H54 (cell line): ENCODE measurements at regions not wholly inside any gene's neighbourhood (a gene's known extent, or its start where the extent isn't known, plus 50 kb on each side); places are given as distances from the start of the nearest gene placed in this dataset.

Experiments used
- DNase-seq: peaks from one replicate; pipeline ENCODE4 v3.0.0; 2011; ENCODE audit warnings: low spot score, mixed read lengths; ENCODE audit not compliant: insufficient read length
- FAIRE-seq: peaks from 3 replicates; lab custom pipeline; 2011; peaks lifted over from hg19 to GRCh38; lab: Jason Lieb, UNC
- POLR2A ChIP-seq: IDR thresholded peaks from 2 replicates; pipeline ENCODE4 v1.6.1; 2011; ENCODE audit warnings: low read depth, mild to moderate bottlenecking, low read length

DNA sequence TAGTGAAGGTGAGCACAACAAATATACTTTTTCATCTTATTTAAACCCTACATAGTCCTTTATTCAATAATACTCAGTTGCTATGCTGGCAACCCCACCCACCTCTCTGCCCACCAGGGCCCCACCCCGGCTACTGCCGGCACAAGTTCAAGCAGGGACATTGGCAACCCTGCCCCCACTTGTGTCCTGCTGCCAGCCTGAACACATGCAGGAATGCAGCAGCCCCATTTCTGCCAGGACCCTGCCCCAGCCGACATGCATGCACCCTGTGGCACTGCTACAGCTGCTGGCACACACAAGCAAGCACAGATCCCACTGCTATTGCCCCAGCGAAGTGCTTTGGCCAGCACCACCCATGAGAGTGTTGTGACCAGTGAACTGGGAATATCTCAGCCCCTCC, 289.8 kb downstream of the COG6 start:
- no peak for FAIRE-seq
- TF ChIP-seq POLR2A, result no peak
- DNase-seq, result no peak

- DNase-seq (no peak), FAIRE-seq (no peak)
- TF ChIP-seq POLR2A, result no peak
Observed at GRCh38 chr13:39946769-39947168, 291.3 kb downstream of the COG6 start.

DNA sequence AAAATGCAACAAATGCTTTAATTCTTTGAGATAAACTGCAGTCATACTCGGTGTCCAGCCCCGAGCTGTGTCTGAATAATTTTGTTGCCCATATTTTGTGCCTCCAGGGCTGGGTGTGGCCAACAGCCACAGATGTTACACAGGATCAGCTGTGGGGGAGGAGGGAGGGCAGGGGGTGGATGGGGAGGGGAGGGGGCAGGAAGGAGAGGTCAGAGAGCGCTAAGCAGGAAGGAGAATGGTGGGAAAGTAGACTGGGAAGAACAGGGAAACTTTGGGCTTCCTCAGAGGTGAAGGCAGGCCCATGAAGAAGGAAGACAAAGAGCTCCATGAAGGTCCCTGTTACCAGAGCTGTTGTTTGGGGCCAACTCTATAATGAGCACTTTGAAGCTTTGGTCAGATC, 295.8 kb downstream of the COG6 start:
- no peak for TF ChIP-seq POLR2A
- DNase-seq (no peak), FAIRE-seq (no peak)

DNA sequence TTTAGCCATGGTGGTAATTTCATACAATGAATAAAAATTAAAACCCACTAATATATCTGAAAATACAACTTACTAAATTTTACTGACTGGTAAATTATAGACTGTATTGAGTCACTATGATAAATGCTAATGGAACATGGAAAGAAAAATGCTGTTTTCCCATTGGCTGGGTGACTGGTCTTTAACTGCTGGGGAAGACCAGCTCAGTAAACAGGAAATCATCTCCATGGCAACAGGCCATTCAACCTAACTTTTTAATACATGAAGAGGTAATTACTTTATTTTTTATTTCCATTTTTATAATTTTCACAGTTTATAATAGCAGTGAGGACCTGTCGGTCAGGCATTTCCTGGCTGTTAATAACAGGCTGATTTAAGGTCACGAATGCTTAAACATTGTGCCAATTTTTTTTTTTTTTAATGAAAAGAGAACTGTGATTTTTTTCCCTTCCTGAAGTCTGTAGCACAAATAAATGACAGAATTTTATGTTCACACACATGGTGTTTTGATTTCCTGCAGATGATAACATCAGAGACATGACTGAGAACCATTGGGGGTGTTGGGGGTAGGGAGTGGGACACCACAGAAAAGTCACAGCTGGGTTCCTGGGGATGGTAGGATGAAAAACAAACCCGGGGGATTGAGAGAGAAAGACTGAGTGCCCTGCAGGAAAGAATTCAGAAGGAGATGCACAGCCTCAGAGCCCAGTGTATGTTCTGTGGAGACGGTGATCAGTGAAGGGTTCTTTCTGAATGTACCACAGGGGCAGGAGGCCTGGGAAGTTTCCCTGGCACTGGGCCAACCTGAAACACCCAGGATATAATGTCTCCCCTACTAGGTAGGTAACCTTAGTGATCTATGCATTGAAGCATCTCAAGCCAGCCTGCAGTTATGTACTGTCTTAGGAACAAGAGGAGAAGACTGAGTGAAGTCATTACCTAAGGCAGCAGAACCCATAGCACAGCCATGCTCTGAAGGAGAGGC, 297.1 kb downstream of the COG6 start:
- no peak for TF ChIP-seq POLR2A
- DNase-seq (no peak), FAIRE-seq (no peak)

- FAIRE-seq (no peak), DNase-seq (no peak)
- no peak for TF ChIP-seq POLR2A
Observed at GRCh38 chr13:39954476-39954875, 299.0 kb downstream of the COG6 start.

DNA sequence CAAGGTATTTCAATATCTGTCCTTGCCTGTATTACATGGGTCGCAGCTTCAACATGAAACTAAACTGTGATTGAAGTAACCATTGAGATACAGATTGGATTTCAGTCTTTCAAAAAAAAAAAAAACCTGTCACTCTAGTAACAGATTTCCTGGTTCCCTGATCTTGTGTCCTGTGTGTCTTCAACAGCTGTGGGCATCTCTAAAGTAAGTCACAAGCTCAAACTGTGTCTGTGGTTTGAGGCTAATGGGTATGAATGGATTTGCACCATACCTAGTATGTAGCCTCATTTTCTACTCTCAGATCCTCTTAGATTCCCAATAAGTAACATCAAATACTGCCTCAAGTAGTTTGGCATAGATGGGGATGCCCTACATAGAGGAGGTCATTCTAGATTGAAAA, 300.1 kb downstream of the COG6 start:
- DNase-seq, result no peak
- no peak for TF ChIP-seq POLR2A
- FAIRE-seq, result no peak

GRCh38 chr13:39956036-39956435, 300.6 kb downstream of the COG6 start:
- no peak for TF ChIP-seq POLR2A
- FAIRE-seq, result no peak

DNA sequence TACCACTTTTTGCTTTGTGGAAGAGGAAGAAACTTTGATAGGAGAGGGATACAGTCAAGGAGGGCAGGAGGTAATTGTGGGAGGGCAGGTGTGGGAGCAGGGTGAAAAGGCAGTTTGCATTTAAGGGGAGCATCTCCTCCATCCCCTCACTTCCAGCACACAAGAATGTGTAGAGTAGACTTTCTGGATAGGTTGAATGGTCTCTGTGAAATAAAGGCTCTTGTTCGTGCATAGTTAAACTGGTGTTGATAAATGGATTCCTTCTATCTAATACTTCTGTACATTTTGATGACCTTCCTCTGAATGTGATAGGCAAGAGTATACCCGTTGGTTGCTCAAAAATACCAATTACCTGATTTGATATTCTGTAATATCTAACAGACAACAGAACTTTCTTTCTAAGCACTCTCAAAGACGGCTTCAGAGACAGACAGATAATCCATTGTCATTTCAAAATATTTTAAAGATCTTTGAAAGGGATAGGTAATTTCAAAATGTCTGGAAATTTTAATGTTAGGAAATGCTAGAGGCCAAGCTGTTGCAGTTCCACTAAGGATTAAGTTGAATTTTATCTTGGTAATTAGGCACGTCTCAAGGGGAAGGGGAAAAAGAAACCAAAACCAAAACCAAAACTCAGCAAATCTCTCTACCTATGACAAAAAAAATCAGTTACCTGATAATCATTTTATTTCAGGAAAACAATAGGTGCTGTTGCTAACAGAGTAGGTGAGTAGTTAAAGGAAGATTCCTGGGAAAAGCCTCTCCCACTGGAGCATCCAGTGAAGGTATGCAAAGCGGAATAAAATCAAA, 302.6 kb downstream of the COG6 start:
- no peak for FAIRE-seq
- DNase-seq, result no peak
- no peak for TF ChIP-seq POLR2A

More at GRCh38 chr13:39956036-39956435, 300.6 kb downstream of the COG6 start:
- no peak for DNase-seq

- DNase-seq (no peak), FAIRE-seq (no peak)
- no peak for TF ChIP-seq POLR2A
Observed at GRCh38 chr13:39959497-39960144, 304.2 kb downstream of the COG6 start.

DNA sequence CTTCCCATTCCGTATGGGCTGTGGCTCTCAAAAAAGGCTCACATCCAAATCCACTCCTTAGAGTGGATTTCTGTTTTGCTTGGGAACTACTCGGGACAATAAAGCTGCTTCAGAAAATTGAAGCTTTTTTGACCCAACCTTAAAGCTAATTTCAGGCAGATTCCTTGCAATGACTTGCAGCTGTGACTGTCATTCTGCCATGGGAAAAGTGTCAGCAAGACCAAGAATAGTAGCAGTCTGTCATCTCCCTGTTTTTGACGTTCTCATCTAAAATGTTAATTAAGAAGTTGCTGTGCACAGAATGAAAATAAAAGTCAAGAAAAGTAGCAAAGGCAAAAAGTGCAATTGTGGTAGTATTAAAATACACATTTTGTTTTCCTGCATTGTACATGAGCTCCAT, 304.7 kb downstream of the COG6 start:
- FAIRE-seq, result no peak
- TF ChIP-seq POLR2A, result no peak
- DNase-seq, result no peak

GRCh38 chr13:39961036-39961435, 305.6 kb downstream of the COG6 start:
- FAIRE-seq (no peak), DNase-seq (no peak)
- TF ChIP-seq POLR2A, result no peak

DNA sequence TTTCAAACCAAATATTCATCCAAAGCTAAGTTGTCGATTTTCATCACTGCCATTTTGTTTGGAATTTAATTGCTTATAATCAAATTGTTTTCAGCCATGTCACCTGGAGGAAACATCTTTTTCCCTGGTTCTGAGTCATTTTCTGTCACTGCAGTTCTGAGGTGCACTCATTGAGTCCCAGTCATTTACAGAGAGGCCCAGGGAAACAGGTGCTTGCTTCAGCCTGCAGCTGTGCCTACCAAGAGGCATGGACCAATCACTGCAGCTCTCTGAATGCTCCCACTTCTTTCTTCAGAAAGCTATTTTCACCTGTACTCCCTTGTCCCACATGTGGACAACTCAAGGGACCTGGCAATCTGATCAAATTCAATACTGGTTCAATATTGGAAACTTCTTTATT, 308.1 kb downstream of the COG6 start:
- FAIRE-seq, result no peak
- no peak for TF ChIP-seq POLR2A
- DNase-seq, result no peak

DNA sequence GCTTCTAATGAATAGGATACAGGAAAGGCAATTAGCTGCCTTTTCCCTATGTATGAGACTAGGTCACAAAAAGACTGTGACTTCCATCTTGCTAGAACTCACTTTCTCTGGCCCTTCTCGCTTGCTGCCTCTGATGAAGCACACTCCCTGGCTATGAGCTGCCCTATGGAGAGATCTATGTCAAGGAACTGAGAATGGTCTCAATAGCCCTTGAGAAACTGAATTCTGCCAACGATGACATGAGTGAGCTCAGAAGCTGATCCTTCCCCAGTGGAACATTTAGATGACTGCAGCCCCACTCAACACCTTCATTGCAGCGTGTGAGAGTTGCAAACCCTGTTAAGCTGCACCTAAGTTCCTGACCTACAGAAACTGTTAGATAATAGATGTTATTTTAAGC, 309.8 kb downstream of the COG6 start:
- FAIRE-seq, result no peak
- DNase-seq, result no peak
- TF ChIP-seq POLR2A, result no peak
